Keratinocyte (primary cell): ENCODE measurements at regions not wholly inside any gene's neighbourhood (a gene's known extent, or its start where the extent isn't known, plus 50 kb on each side); places are given as distances from the start of the nearest gene placed in this dataset.

Source experiments
- CTCF ChIP-seq, 3 experiments: IDR thresholded peaks in 1 of 3; conservative IDR thresholded peaks in 1 of 3; optimal IDR thresholded peaks in 1 of 3; 2 replicates in 2 of 3; 3 replicates in 1 of 3; pipeline versions ENCODE3 to v1.5.1; 2011; ENCODE audit warnings: low read length in 3 of 3, mild to moderate bottlenecking in 3 of 3, moderate library complexity in 2 of 3, control low read depth in 1 of 3, inconsistent platforms in 1 of 3; ENCODE audit not compliant: insufficient read depth in 2 of 3; ENCODE audit errors: extremely low read depth in 1 of 3
- EZH2 ChIP-seq: IDR thresholded peaks from one replicate; pipeline ENCODE4 v1.6.1; 2012; ENCODE audit warnings: inconsistent platforms, mild to moderate bottlenecking, low read length, moderate library complexity

DNA sequence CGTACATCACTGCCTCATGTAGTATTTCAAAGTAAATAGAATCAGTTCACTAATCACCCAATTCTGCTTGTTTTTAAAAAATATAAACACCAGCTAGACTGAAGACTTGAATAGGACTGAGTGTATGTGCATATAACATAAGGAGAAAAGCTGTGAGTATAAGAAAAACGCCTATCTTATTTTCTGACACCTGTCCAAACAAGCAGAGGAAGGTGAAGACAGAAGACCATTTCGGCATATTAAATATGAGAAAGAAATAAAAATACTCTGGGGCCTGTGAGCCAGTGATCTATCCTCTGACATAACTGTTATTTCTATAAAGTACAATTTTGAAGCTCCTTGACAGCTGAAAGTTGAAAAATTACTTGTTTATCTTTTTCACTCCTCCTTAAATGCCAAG lies 111.3 kb upstream of the EEA1 start:
- TF ChIP-seq CTCF (optimal IDR thresholded peaks at IDR 0.05 in 1 of 3, IDR thresholded peaks at IDR 0.05 in 1 of 3, conservative IDR thresholded peaks at IDR 0.05 in 1 of 3; ENCODE audit: extremely low read depth in 1 of 3, insufficient read depth in 2 of 3, low read length in 3 of 3) (no peak), EZH2 (no peak)
